ENCODE measurements at regions not wholly inside any gene's neighbourhood (a gene's known extent, or its start where the extent isn't known, plus 50 kb on each side); places are given as distances from the start of the nearest gene placed in this dataset.

- H3K9me3 ChIP-seq (ENCODE audit: control insufficient read depth, low read length, poor library complexity, severe bottlenecking): no peaks in the 10 kb centered on the region
- Mint-ChIP-seq H3K27me3 (no peaks in the 10 kb centered on the region), H3K27ac (peak overlapping the region; percentile 62), H3K36me3 (ENCODE audit: low read depth) (no peaks in the 10 kb centered on the region), H3K4me1 (peaks cover 13% of the 10 kb centered on the region), H3K4me3 (no peak overlapping the region)
- DNase-seq: no peak
- ATAC-seq: peak; percentile 50
Measured at GRCh38 chr13:44758630-44759383, 182.7 kb upstream of the TSC22D1 start.

GRCh38 chr13:44757671-44758070 lies 181.5 kb upstream of the TSC22D1 start:
- Mint-ChIP-seq H3K36me3 (ENCODE audit: low read depth) (no peaks in the 10 kb centered on the region), H3K27ac (no peak overlapping the region), H3K4me1 (peaks cover 13% of the 10 kb centered on the region), H3K27me3 (no peaks in the 10 kb centered on the region), H3K4me3 (no peak overlapping the region)
- ATAC-seq (no peak), DNase-seq (no peak)
- no peaks in the 10 kb centered on the region for H3K9me3 ChIP-seq (ENCODE audit: control insufficient read depth, low read length, poor library complexity, severe bottlenecking)

- H3K9me3 ChIP-seq (ENCODE audit: control insufficient read depth, low read length, poor library complexity, severe bottlenecking): no peaks in the 10 kb centered on the region
- no peak for ATAC-seq
- H3K4me1 Mint-ChIP-seq: peaks cover 13% of the 10 kb centered on the region
- no peaks in the 10 kb centered on the region for H3K36me3 Mint-ChIP-seq (ENCODE audit: low read depth)
- no peak overlapping the region for H3K27ac Mint-ChIP-seq
- H3K4me3 Mint-ChIP-seq: no peak overlapping the region
- no peak for DNase-seq
- no peaks in the 10 kb centered on the region for H3K27me3 Mint-ChIP-seq
Measured at GRCh38 chr13:44756276-44756810, 180.2 kb upstream of the TSC22D1 start.

- H3K27me3 Mint-ChIP-seq: no peaks in the 10 kb centered on the region
- no peaks in the 10 kb centered on the region for H3K9me3 ChIP-seq (ENCODE audit: control insufficient read depth, low read length, poor library complexity, severe bottlenecking)
- no peaks in the 10 kb centered on the region for H3K36me3 Mint-ChIP-seq (ENCODE audit: low read depth)
- DNase-seq: no peak
- H3K27ac Mint-ChIP-seq: no peak overlapping the region
- H3K4me3 Mint-ChIP-seq: no peak overlapping the region
- peaks cover 13% of the 10 kb centered on the region for H3K4me1 Mint-ChIP-seq
- ATAC-seq: no peak
Measured at GRCh38 chr13:44755872-44756271, 179.7 kb upstream of the TSC22D1 start.

GRCh38 chr13:44752164-44752563 lies 176.0 kb upstream of the TSC22D1 start:
- H3K9me3 ChIP-seq (ENCODE audit: control insufficient read depth, low read length, poor library complexity, severe bottlenecking): no peaks in the 10 kb centered on the region
- no peaks in the 10 kb centered on the region for H3K36me3 Mint-ChIP-seq (ENCODE audit: low read depth)
- H3K27me3 Mint-ChIP-seq: no peaks in the 10 kb centered on the region
- H3K27ac Mint-ChIP-seq: no peak overlapping the region
- ATAC-seq (no peak), DNase-seq (no peak)
- H3K4me1 Mint-ChIP-seq: peaks cover 4% of the 10 kb centered on the region
- no peak overlapping the region for H3K4me3 Mint-ChIP-seq

GRCh38 chr13:44750630-44751029 lies 174.5 kb upstream of the TSC22D1 start:
- Mint-ChIP-seq H3K27ac (no peak overlapping the region), H3K4me1 (no peaks in the 10 kb centered on the region), H3K36me3 (ENCODE audit: low read depth) (no peaks in the 10 kb centered on the region), H3K4me3 (no peak overlapping the region), H3K27me3 (no peaks in the 10 kb centered on the region)
- ATAC-seq (no peak), DNase-seq (no peak)
- no peaks in the 10 kb centered on the region for H3K9me3 ChIP-seq (ENCODE audit: control insufficient read depth, low read length, poor library complexity, severe bottlenecking)

GRCh38 chr13:44749906-44750305 lies 173.8 kb upstream of the TSC22D1 start:
- ATAC-seq: no peak
- Mint-ChIP-seq H3K27me3 (no peaks in the 10 kb centered on the region), H3K4me3 (no peak overlapping the region), H3K27ac (no peak overlapping the region), H3K36me3 (ENCODE audit: low read depth) (no peaks in the 10 kb centered on the region), H3K4me1 (no peaks in the 10 kb centered on the region)
- no peak for DNase-seq
- H3K9me3 ChIP-seq (ENCODE audit: control insufficient read depth, low read length, poor library complexity, severe bottlenecking): no peaks in the 10 kb centered on the region

GRCh38 chr13:44748439-44748838 lies 172.3 kb upstream of the TSC22D1 start:
- ATAC-seq (no peak), DNase-seq (no peak)
- H3K36me3 Mint-ChIP-seq (ENCODE audit: low read depth): no peaks in the 10 kb centered on the region
- H3K27me3 Mint-ChIP-seq: no peaks in the 10 kb centered on the region
- H3K4me1 Mint-ChIP-seq: no peaks in the 10 kb centered on the region
- H3K9me3 ChIP-seq (ENCODE audit: control insufficient read depth, low read length, poor library complexity, severe bottlenecking): no peaks in the 10 kb centered on the region
- H3K27ac Mint-ChIP-seq: no peak overlapping the region
- no peak overlapping the region for H3K4me3 Mint-ChIP-seq

GRCh38 chr13:44747179-44747578 lies 171.0 kb upstream of the TSC22D1 start:
- H3K9me3 ChIP-seq (ENCODE audit: control insufficient read depth, low read length, poor library complexity, severe bottlenecking): no peaks in the 10 kb centered on the region
- ATAC-seq (no peak), DNase-seq (no peak)
- Mint-ChIP-seq H3K27ac (no peak overlapping the region), H3K4me3 (no peak overlapping the region), H3K4me1 (no peaks in the 10 kb centered on the region), H3K36me3 (ENCODE audit: low read depth) (no peaks in the 10 kb centered on the region), H3K27me3 (no peaks in the 10 kb centered on the region)

- Mint-ChIP-seq H3K36me3 (ENCODE audit: low read depth) (no peaks in the 10 kb centered on the region), H3K27ac (no peak overlapping the region), H3K4me1 (no peaks in the 10 kb centered on the region), H3K27me3 (no peaks in the 10 kb centered on the region), H3K4me3 (no peak overlapping the region)
- no peak for ATAC-seq
- no peaks in the 10 kb centered on the region for H3K9me3 ChIP-seq (ENCODE audit: control insufficient read depth, low read length, poor library complexity, severe bottlenecking)
- no peak for DNase-seq
Measured at GRCh38 chr13:44746690-44747089, 170.6 kb upstream of the TSC22D1 start.

GRCh38 chr13:44744880-44745633 lies 168.9 kb upstream of the TSC22D1 start:
- H3K9me3 ChIP-seq (ENCODE audit: control insufficient read depth, low read length, poor library complexity, severe bottlenecking): no peaks in the 10 kb centered on the region
- H3K4me1 Mint-ChIP-seq: no peaks in the 10 kb centered on the region
- no peak overlapping the region for H3K27ac Mint-ChIP-seq
- no peak for DNase-seq
- no peak overlapping the region for H3K4me3 Mint-ChIP-seq
- no peaks in the 10 kb centered on the region for H3K27me3 Mint-ChIP-seq
- ATAC-seq: no peak
- H3K36me3 Mint-ChIP-seq (ENCODE audit: low read depth): no peaks in the 10 kb centered on the region

GRCh38 chr13:44739539-44739938 lies 163.4 kb upstream of the TSC22D1 start:
- no peak for DNase-seq
- no peak for ATAC-seq

GRCh38 chr13:44739120-44739519 lies 163.0 kb upstream of the TSC22D1 start:
- H3K9me3 ChIP-seq (ENCODE audit: control insufficient read depth, low read length, poor library complexity, severe bottlenecking): no peaks in the 10 kb centered on the region
- H3K4me3 Mint-ChIP-seq: no peak overlapping the region
- H3K4me1 Mint-ChIP-seq: no peaks in the 10 kb centered on the region
- DNase-seq: no peak
- H3K27ac Mint-ChIP-seq: no peak overlapping the region
- peaks cover 6% of the 10 kb centered on the region for H3K27me3 Mint-ChIP-seq
- no peaks in the 10 kb centered on the region for H3K36me3 Mint-ChIP-seq (ENCODE audit: low read depth)
- ATAC-seq: no peak

More at GRCh38 chr13:44739539-44739938, 163.4 kb upstream of the TSC22D1 start:
- Mint-ChIP-seq H3K4me1 (no peaks in the 10 kb centered on the region), H3K27ac (no peak overlapping the region), H3K4me3 (no peak overlapping the region), H3K27me3 (peaks cover 4% of the 10 kb centered on the region), H3K36me3 (ENCODE audit: low read depth) (no peaks in the 10 kb centered on the region)
- H3K9me3 ChIP-seq (ENCODE audit: control insufficient read depth, low read length, poor library complexity, severe bottlenecking): no peaks in the 10 kb centered on the region
